ENCODE measurements at regions not wholly inside any gene's neighbourhood (a gene's known extent, or its start where the extent isn't known, plus 50 kb on each side); places are given as distances from the start of the nearest gene placed in this dataset.

GRCh38 chr5:59956130-59956783 lies 62.7 kb upstream of the PDE4D start:
- DNase-seq (ENCODE audit: low spot score), result no peak

GRCh38 chr5:59955241-59955640 lies 61.7 kb upstream of the PDE4D start:
- no peak for DNase-seq (ENCODE audit: low spot score)

- no peak for DNase-seq (ENCODE audit: low spot score)
These were observed 50.1 kb upstream of the PDE4D start for GRCh38 chr5:59943452-59944113.

All from D341Med (cell line).